LNCaP clone FGC (cell line): ENCODE measurements at regions not wholly inside any gene's neighbourhood (a gene's known extent, or its start where the extent isn't known, plus 50 kb on each side); places are given as distances from the start of the nearest gene placed in this dataset.

Experiments used
- DNase-seq: peaks from one replicate; pipeline ENCODE4 v3.0.0-alpha.2; 2011; ENCODE audit warnings: low read depth
- H3K4me3 ChIP-seq: 2 replicates; pipeline ENCODE4 v1.5.1; 2011; ENCODE audit warnings: mild to moderate bottlenecking, low read depth, low read length, control low read depth
- TF ChIP-seq, protein P1 (sequence below): IDR thresholded peaks from 2 replicates; pipeline ENCODE4 v1.5.1; 2012; ENCODE audit warnings: mild to moderate bottlenecking; ENCODE audit not compliant: control insufficient read depth, insufficient read depth; ENCODE audit errors: extremely low read depth

DNA sequence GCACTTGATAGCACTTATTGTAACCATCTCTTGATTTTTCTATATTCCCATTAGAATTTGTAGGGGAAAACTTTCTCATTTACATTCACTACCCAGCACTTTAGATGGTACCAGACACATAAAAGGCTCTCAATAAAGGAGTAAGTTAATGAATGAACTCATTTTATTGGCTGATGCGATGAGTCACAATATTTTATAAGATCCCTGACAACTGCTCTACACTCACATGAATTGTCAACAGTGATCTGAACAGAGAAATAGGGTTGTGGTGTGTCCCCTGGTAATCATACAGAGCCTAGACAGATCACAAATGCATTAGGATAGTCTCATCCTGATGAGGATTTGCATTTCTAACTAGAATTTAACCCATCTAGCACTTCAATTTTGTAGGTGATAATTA, 567.6 kb upstream of the ARPP21 start:
- H3K4me3 ChIP-seq = no peak overlapping the region
- peak; percentile 27 for DNase-seq
- TF ChIP-seq, protein P1, sequence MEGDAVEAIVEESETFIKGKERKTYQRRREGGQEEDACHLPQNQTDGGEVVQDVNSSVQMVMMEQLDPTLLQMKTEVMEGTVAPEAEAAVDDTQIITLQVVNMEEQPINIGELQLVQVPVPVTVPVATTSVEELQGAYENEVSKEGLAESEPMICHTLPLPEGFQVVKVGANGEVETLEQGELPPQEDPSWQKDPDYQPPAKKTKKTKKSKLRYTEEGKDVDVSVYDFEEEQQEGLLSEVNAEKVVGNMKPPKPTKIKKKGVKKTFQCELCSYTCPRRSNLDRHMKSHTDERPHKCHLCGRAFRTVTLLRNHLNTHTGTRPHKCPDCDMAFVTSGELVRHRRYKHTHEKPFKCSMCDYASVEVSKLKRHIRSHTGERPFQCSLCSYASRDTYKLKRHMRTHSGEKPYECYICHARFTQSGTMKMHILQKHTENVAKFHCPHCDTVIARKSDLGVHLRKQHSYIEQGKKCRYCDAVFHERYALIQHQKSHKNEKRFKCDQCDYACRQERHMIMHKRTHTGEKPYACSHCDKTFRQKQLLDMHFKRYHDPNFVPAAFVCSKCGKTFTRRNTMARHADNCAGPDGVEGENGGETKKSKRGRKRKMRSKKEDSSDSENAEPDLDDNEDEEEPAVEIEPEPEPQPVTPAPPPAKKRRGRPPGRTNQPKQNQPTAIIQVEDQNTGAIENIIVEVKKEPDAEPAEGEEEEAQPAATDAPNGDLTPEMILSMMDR = no peak

DNA sequence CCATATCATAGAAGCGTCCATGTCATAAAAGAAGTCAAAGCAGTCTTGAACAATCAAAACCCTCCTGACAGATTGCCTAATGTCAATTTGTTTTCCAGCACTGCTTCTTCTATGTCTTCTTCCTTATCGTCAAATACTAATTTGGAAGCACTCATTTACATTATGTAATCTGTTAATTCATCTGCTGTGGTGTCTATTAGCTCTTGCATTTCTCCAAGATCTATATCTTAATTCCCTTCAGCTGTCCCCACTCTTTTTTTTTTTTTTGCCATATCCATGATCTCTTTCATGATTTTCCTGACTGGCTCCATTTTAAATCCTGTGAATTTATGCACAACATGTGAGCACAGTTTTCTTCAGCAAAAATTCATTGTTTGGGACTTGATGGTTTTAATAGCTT, 560.5 kb upstream of the ARPP21 start:
- H3K4me3 ChIP-seq = no peak overlapping the region
- TF ChIP-seq, protein P1 = no peak
- DNase-seq = no peak

DNA sequence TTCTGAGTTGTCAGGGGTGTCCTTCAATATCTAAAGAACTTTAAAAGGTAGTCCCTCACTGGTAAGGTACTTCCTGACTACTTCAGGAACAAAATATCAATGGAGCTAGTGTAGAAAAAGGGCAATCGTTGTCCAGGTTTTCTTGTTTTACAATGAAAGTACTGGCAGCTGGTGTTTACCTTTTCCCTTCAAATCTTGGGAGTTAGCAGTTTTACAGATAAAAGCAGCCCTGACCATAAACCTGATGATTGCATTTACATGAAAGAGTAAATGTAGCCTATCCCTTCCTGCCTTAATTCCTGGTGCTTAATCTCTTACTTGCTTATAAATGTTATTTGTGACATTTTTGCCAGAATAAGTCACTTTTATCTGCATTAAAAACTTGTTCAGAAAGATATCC, 559.9 kb upstream of the ARPP21 start:
- DNase-seq = no peak
- TF ChIP-seq, protein P1 = no peak
- H3K4me3 ChIP-seq = no peak overlapping the region

DNA sequence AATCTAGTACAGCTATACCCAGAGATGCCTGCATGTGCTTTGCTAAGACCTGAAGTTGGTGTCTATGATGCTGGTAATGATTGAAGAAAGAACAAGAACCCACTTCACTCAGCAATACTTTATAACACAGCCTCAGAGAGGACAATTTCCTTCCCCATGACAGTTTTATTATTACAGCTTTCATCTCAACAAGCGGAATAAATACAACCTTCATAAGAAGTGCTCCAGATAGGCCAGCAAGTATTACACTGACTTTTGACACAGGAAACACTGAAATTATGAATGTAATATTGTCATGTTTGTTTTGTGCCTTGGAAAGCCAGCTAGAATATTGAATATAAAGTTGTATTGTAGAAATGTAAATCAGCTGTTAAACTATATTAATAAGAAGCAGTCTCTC, 557.4 kb upstream of the ARPP21 start:
- TF ChIP-seq, protein P1 = no peak
- no peak for DNase-seq
- H3K4me3 ChIP-seq = no peak overlapping the region

DNA sequence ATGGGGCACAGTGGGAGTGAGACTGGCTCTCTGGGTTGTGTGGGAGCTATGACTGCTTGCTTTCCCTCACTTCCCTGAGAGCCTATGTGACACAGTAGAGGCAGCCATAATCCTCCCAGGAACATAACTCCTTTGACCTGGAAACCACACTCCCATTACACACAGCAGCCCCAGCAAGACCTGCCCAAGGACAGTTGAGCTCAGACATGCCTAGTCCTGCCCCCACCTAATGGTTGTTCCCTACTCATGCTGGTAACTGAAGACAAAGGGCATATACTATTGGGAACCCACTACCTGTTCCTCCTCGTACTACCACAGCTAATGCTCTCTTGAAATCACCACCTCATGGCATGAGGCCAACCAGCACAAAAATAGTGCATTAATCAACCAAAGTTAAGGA, 550.4 kb upstream of the ARPP21 start:
- TF ChIP-seq, protein P1 = no peak
- no peak overlapping the region for H3K4me3 ChIP-seq
- no peak for DNase-seq

DNA sequence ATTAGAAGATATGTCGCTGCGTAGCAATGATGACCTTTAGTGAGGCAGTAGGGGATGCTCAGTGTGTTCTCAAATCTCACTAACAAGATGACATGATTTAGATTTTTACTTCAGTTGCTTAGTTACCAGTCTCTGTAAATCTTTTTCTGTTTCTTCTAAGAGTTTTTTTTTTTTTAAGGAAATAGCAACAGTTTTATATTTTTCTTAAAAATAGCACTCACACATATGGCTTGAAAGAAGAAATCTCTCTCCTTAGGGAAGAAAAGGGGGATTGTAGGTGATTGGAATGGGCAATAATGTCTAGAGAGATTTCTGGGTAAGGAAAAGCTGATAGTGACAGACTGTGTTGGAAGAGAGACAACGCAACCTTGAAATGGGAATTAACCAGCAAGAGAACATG, 524.6 kb upstream of the ARPP21 start:
- no peak overlapping the region for H3K4me3 ChIP-seq
- TF ChIP-seq, protein P1 = no peak
- DNase-seq = no peak

DNA sequence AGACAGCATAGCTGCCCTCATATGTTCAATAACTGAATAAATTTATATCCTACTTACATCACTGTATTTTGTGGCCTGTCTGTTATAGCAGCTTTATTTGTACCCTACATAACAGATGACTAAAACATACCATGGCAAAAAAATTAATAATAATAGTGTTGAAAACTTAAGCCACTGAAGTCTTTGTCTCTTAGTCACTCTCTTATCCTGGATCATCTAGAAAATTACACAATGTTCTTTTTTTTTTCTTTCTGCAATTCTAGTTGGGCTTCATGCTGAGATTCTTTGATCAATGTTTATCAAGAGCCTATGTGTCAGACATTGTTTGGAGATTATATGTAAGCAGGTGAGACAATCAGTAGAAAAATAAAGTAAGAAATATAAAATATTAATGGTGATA, 519.3 kb upstream of the ARPP21 start:
- DNase-seq = no peak
- TF ChIP-seq, protein P1 = no peak
- H3K4me3 ChIP-seq = no peak overlapping the region
